ENCODE measurements at regions not wholly inside any gene's neighbourhood (a gene's known extent, or its start where the extent isn't known, plus 50 kb on each side); places are given as distances from the start of the nearest gene placed in this dataset.

DNA sequence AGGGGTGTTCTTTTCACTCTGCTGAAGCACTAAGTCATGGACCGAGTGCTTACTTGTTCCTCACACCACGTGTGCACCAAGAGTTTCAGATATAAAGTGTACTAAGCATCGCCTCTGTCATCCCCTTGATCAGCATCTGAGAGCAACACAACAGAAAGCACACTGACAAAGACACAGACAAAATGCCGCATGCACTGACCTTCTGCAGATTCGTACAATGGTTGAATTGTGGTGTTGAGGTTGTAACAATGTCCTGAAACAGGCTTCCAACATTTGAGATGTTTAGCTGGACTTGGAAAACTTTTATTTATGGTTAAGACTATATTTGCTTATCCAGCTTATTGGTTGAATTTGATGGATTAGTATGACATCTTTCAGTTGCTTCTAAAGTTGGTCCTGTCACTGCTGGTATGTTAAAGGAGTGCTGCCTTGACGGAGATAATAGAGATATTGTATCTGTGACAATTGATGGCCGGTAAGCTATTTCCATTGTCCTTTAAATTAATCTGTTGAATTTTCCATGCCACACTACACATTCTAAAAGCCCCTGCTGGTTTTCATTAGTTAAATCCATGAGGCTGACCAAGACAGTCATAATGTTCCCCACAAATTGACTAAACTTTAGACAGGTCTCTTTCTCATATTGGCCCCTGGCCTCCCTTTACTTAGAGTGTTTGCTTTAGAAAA, 99.9 kb downstream of the CBLN2 start:
- Histone ChIP-seq H3K9me3 (ENCODE audit: control insufficient read depth in 1 of 2, insufficient read depth in 1 of 2, low read depth in 1 of 2, low read length in 2 of 2) (peaks cover 9 to 21% of the 10 kb centered on the region in 2 experiments; a peak in 2 of 4 replicates), H3K27me3 (ENCODE audit: insufficient read depth, low read length) (no peaks in the 10 kb centered on the region), H3K79me2 (ENCODE audit: insufficient read depth, low read length) (no peaks in the 10 kb centered on the region), H2AFZ (ENCODE audit: low read depth, low read length, poor library complexity, severe bottlenecking) (no peak overlapping the region), H3K36me3 (ENCODE audit: control insufficient read depth in 1 of 2, insufficient read depth in 2 of 2, low read length in 2 of 2) (no peaks in the 10 kb centered on the region), H3K9ac (ENCODE audit: low read length) (no peak overlapping the region), H3K4me1 (ENCODE audit: control insufficient read depth in 1 of 2, insufficient read depth in 2 of 2, low read length in 2 of 2) (no peaks in the 10 kb centered on the region), H3K4me3 (replicated peaks in 1 of 2; ENCODE audit: low read depth in 1 of 2, low read length in 2 of 2) (no peak overlapping the region), H3K4me2 (ENCODE audit: low read length) (no peak overlapping the region), H3K9me2 (ENCODE audit: insufficient read depth) (no peaks in the 10 kb centered on the region), H4K20me1 (ENCODE audit: insufficient read depth) (no peaks in the 10 kb centered on the region), H3K27ac (ENCODE audit: low read depth, low read length) (no peak overlapping the region)
- ChIA-PET CTCF (no interaction called here), POLR2A (no interaction called here), RAD21 (ENCODE audit: low non-redundant PET in 1 of 2, low total read pairs in 2 of 2, uncharacterized antibody in 2 of 2, unreplicated experiment in 2 of 2) (no interaction called here)
- TF ChIP-seq POLR2AphosphoS5 (IDR thresholded peaks at IDR 0.05; ENCODE audit: low read depth, low read length): no peak
- no peak for TF ChIP-seq CEBPB (IDR thresholded peaks at IDR 0.05; ENCODE audit: low read depth)
- TF ChIP-seq, protein P1, sequence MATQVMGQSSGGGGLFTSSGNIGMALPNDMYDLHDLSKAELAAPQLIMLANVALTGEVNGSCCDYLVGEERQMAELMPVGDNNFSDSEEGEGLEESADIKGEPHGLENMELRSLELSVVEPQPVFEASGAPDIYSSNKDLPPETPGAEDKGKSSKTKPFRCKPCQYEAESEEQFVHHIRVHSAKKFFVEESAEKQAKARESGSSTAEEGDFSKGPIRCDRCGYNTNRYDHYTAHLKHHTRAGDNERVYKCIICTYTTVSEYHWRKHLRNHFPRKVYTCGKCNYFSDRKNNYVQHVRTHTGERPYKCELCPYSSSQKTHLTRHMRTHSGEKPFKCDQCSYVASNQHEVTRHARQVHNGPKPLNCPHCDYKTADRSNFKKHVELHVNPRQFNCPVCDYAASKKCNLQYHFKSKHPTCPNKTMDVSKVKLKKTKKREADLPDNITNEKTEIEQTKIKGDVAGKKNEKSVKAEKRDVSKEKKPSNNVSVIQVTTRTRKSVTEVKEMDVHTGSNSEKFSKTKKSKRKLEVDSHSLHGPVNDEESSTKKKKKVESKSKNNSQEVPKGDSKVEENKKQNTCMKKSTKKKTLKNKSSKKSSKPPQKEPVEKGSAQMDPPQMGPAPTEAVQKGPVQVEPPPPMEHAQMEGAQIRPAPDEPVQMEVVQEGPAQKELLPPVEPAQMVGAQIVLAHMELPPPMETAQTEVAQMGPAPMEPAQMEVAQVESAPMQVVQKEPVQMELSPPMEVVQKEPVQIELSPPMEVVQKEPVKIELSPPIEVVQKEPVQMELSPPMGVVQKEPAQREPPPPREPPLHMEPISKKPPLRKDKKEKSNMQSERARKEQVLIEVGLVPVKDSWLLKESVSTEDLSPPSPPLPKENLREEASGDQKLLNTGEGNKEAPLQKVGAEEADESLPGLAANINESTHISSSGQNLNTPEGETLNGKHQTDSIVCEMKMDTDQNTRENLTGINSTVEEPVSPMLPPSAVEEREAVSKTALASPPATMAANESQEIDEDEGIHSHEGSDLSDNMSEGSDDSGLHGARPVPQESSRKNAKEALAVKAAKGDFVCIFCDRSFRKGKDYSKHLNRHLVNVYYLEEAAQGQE (IDR thresholded peaks at IDR 0.05; ENCODE audit: low read depth): no peak
- no peak for TF ChIP-seq SIN3A (IDR thresholded peaks at IDR 0.05; ENCODE audit: low read depth)
- TF ChIP-seq CTCF (IDR thresholded peaks at IDR 0.05 in 2 of 3, conservative IDR thresholded peaks at IDR 0.05 in 1 of 3; ENCODE audit: borderline replicate concordance in 1 of 3, insufficient read depth in 1 of 3, low read depth in 2 of 3, low read length in 2 of 3): no peak
- no peak for TF ChIP-seq CBX3 (IDR thresholded peaks at IDR 0.05; ENCODE audit: low read depth)
- no peak for TF ChIP-seq YY1 (IDR thresholded peaks at IDR 0.05; ENCODE audit: extremely low read depth, insufficient replicate concordance, low read depth, low read length)
- TF ChIP-seq SP1 (IDR thresholded peaks at IDR 0.05; ENCODE audit: low read depth): no peak
- BruUV-seq (replicated peaks): no TSS peak
- DNase-seq (ENCODE audit: low read depth, low spot score) (no peak), ATAC-seq (no peak)
- intact Hi-C loops (cut with micrococcal nuclease): no loop called here

All from HCT116 (cell line).